HCT116 (cell line): ENCODE measurements at regions not wholly inside any gene's neighbourhood (a gene's known extent, or its start where the extent isn't known, plus 50 kb on each side); places are given as distances from the start of the nearest gene placed in this dataset.

Source experiments
- CBX3 ChIP-seq: IDR thresholded peaks from 2 replicates; pipeline ENCODE4 v1.6.1; 2012; ENCODE audit warnings: low read depth
- EGR1 ChIP-seq: IDR thresholded peaks from 2 replicates; pipeline ENCODE4 v1.6.1; 2012; ENCODE audit warnings: low read depth
- EZH2phosphoT487 ChIP-seq: fragments of 200-600 bp; IDR thresholded peaks from 2 replicates; pipeline ENCODE4 v1.6.1; 2018; ENCODE audit warnings: antibody characterized with exemption, borderline replicate concordance
- JUND ChIP-seq: IDR thresholded peaks from 2 replicates; pipeline ENCODE4 v1.6.1; 2012
- POLR2A ChIP-seq: IDR thresholded peaks from 2 replicates; pipeline ENCODE4 v1.7.0; 2011; ENCODE audit warnings: borderline replicate concordance; ENCODE audit not compliant: insufficient read depth, insufficient read length; ENCODE audit errors: extremely low read depth
- POLR2AphosphoS5 ChIP-seq: IDR thresholded peaks from 2 replicates; pipeline ENCODE4 v1.6.1; 2011; ENCODE audit warnings: mild to moderate bottlenecking, low read depth, low read length, moderate library complexity
- RAD21 ChIP-seq: IDR thresholded peaks from 2 replicates; pipeline ENCODE4 v1.6.1; 2012; ENCODE audit warnings: low read depth, mild to moderate bottlenecking
- REST ChIP-seq: IDR thresholded peaks from 2 replicates; pipeline ENCODE4 v1.6.1; 2012; ENCODE audit warnings: low read depth
- SIN3A ChIP-seq: IDR thresholded peaks from 2 replicates; pipeline ENCODE4 v1.6.1; 2012; ENCODE audit warnings: low read depth
- YY1 ChIP-seq: IDR thresholded peaks from 2 replicates; pipeline ENCODE4 v1.6.1; 2011; ENCODE audit warnings: low read length, low read depth, moderate library complexity, mild to moderate bottlenecking; ENCODE audit not compliant: insufficient replicate concordance; ENCODE audit errors: extremely low read depth
- ZFX ChIP-seq: fragments of 450-650 bp; IDR thresholded peaks from 2 replicates; pipeline ENCODE4 v1.6.1; 2017
- TF ChIP-seq, protein P1 (sequence below), 3 experiments: fragments of 200-600 bp in 1 of 3; sonication (generic) in 1 of 3; IDR thresholded peaks in 2 of 3; conservative IDR thresholded peaks in 1 of 3; 2 replicates each; pipeline ENCODE4 v1.5.1; 2012 to 2017; ENCODE audit warnings: low read depth in 2 of 3, low read length in 2 of 3, antibody characterized with exemption in 1 of 3, borderline replicate concordance in 1 of 3, control low read depth in 1 of 3, mild to moderate bottlenecking in 1 of 3, mixed read lengths in 1 of 3, mixed run types in 1 of 3, moderate library complexity in 1 of 3; ENCODE audit not compliant: insufficient read depth in 1 of 3

DNA sequence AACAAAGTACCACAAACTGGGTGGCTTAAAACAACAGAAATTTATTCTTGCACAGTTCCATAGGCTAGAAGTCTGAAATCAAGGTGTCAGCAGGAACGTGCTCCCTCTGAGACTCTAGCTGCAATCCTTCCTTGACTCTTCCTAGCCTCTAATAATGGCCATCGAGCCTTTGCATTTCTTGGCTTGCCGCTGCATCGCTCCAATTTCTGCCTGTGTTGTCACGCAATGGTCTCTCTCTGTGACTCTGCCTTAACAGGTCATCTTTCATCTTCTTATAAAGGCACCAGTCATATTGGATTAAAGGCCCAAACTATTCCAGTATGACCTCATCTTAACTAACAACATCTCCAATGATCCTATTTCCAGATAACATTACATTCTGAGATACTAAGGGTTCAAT lies 61.0 kb upstream of the FNDC3B start:
- TF ChIP-seq, protein P1, sequence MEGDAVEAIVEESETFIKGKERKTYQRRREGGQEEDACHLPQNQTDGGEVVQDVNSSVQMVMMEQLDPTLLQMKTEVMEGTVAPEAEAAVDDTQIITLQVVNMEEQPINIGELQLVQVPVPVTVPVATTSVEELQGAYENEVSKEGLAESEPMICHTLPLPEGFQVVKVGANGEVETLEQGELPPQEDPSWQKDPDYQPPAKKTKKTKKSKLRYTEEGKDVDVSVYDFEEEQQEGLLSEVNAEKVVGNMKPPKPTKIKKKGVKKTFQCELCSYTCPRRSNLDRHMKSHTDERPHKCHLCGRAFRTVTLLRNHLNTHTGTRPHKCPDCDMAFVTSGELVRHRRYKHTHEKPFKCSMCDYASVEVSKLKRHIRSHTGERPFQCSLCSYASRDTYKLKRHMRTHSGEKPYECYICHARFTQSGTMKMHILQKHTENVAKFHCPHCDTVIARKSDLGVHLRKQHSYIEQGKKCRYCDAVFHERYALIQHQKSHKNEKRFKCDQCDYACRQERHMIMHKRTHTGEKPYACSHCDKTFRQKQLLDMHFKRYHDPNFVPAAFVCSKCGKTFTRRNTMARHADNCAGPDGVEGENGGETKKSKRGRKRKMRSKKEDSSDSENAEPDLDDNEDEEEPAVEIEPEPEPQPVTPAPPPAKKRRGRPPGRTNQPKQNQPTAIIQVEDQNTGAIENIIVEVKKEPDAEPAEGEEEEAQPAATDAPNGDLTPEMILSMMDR (IDR thresholded peaks at IDR 0.05 in 2 of 3, conservative IDR thresholded peaks at IDR 0.05 in 1 of 3; ENCODE audit: borderline replicate concordance in 1 of 3, insufficient read depth in 1 of 3, low read depth in 2 of 3, low read length in 2 of 3), result no peak
- TF ChIP-seq YY1 (no peak), RAD21 (no peak), EGR1 (no peak), POLR2A (no peak), EZH2phosphoT487 (no peak), ZFX (no peak), CBX3 (no peak), JUND (no peak), POLR2AphosphoS5 (no peak), SIN3A (no peak), REST (no peak)
